Calu3 (cell line): ENCODE measurements at regions not wholly inside any gene's neighbourhood (a gene's known extent, or its start where the extent isn't known, plus 50 kb on each side); places are given as distances from the start of the nearest gene placed in this dataset.

ENCODE experiments used
- BruUV-seq: library from RNA; stranded (reverse); fragments of 400-500 nt; replicated peaks from 2 replicates; lab custom pipeline; 2021; lab: Mats Ljungman, UMichigan
- CTCF ChIA-PET: fragments of 300-600 bp; sonication (Branson Sonifier 250); formaldehyde crosslinking; loops from one replicate; lab custom pipeline; 2022; ENCODE audit warnings: antibody characterized with exemption; lab: Charles Lee
- DNase-seq: peaks from one replicate; pipeline ENCODE4 v3.0.0; 2022
- H3K27ac Mint-ChIP-seq: one replicate; pipeline ENCODE4 v1.8.0; 2022; ENCODE audit warnings: mixed read lengths; ENCODE audit not compliant: unreplicated experiment
- H3K27me3 Mint-ChIP-seq: one replicate; pipeline ENCODE4 v1.8.0; 2022; ENCODE audit warnings: mixed read lengths; ENCODE audit not compliant: unreplicated experiment
- H3K36me3 Mint-ChIP-seq: one replicate; pipeline ENCODE4 v1.8.0; 2022; ENCODE audit warnings: mild to moderate bottlenecking, moderate library complexity, mixed read lengths; ENCODE audit not compliant: insufficient read depth, unreplicated experiment
- H3K4me1 Mint-ChIP-seq: one replicate; pipeline ENCODE4 v1.8.0; 2022; ENCODE audit warnings: mild to moderate bottlenecking, low read depth, mixed read lengths; ENCODE audit not compliant: unreplicated experiment
- H3K4me3 Mint-ChIP-seq: one replicate; pipeline ENCODE4 v1.8.0; 2022; ENCODE audit warnings: mild to moderate bottlenecking, low read depth, moderate library complexity, mixed read lengths; ENCODE audit not compliant: unreplicated experiment
- H3K9me3 Mint-ChIP-seq: one replicate; pipeline ENCODE4 v1.8.0; 2022; ENCODE audit warnings: low read depth, mixed read lengths; ENCODE audit not compliant: unreplicated experiment
- intact Hi-C: fragments of 100-400 bp; cut with micrococcal nuclease; formaldehyde crosslinking; loops from one replicate; pipeline ENCODE4 v1.10.0; 2022; ENCODE audit not compliant: unreplicated experiment
- TF ChIP-seq, protein P1 (sequence below): fragments of 200-600 bp; IDR thresholded peaks from one replicate; pipeline ENCODE4 v1.8.0; 2022; ENCODE audit warnings: antibody characterized with exemption; ENCODE audit not compliant: unreplicated experiment

DNA sequence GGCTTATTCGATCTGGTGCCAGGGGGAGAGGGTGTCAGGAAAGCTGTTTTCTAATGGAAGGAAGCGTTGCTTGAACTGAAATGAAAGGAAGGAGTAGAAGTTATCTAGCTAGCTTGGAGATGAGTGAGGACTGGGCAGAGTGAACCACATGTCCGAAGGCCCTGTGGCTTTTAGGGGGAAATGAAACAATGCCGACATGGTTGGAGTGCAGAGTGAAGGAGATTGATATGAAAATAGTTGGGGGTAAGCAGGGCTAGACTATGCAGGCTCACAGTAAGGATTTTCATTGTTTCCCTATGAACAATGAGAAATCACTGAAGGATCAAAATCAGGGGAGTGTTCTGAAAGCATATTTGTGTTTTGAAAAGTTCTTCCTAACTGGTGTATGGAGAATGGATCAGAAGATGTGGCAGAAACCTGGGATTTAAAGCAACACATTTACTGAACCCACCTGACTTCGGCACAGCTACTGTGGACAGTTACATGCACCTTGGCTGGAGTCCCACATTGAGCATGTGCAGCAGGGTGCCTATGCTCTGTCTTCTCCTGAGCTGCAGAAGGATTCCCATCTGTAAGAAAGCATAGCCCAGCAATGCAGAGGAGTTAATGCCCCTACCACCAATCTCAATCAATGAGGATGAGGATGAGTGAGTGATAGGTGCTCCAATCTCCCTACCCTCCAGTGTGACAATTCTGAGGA, 144.4 kb upstream of the TBCA start:
- H3K36me3 Mint-ChIP-seq = no peaks in the 10 kb centered on the region
- no peaks in the 10 kb centered on the region for H3K9me3 Mint-ChIP-seq
- no peak overlapping the region for H3K4me3 Mint-ChIP-seq
- TF ChIP-seq, protein P1, sequence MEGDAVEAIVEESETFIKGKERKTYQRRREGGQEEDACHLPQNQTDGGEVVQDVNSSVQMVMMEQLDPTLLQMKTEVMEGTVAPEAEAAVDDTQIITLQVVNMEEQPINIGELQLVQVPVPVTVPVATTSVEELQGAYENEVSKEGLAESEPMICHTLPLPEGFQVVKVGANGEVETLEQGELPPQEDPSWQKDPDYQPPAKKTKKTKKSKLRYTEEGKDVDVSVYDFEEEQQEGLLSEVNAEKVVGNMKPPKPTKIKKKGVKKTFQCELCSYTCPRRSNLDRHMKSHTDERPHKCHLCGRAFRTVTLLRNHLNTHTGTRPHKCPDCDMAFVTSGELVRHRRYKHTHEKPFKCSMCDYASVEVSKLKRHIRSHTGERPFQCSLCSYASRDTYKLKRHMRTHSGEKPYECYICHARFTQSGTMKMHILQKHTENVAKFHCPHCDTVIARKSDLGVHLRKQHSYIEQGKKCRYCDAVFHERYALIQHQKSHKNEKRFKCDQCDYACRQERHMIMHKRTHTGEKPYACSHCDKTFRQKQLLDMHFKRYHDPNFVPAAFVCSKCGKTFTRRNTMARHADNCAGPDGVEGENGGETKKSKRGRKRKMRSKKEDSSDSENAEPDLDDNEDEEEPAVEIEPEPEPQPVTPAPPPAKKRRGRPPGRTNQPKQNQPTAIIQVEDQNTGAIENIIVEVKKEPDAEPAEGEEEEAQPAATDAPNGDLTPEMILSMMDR = no peak
- BruUV-seq = no TSS peak
- peaks cover 16% of the 10 kb centered on the region for H3K27me3 Mint-ChIP-seq
- intact Hi-C loops = no loop called here
- CTCF ChIA-PET = no interaction called here
- H3K4me1 Mint-ChIP-seq = no peaks in the 10 kb centered on the region
- DNase-seq = no peak
- H3K27ac Mint-ChIP-seq = no peak overlapping the region

DNA sequence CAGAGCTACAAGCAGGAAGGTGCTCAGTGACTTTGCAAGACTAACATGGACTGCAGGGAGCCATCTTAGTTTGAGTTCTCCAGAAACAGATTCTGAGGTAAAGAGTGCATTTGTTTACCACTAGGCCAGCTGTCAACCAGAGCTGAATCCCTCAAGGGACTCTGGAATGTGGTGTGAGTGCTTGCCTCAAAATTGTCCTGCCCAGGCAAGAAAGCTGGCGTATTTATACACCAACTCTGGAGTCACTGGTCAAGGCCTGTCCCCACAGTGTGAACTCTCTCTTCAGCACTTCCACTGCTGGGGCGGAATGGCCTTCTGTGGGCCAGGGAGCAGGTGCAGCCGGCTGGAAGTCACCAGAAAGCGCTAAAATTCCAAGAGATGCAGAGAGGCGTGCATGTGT, 139.2 kb upstream of the TBCA start:
- intact Hi-C loops = no loop called here
- Mint-ChIP-seq H3K4me3 (no peak overlapping the region), H3K36me3 (no peaks in the 10 kb centered on the region), H3K4me1 (no peaks in the 10 kb centered on the region), H3K27me3 (peaks cover 53% of the 10 kb centered on the region), H3K9me3 (peaks cover 3% of the 10 kb centered on the region), H3K27ac (no peak overlapping the region)
- BruUV-seq = no TSS peak
- CTCF ChIA-PET = no interaction called here
- TF ChIP-seq, protein P1 = no peak
- DNase-seq = no peak

GRCh38 chr5:77912721-77913120, 136.6 kb upstream of the TBCA start:
- BruUV-seq = no TSS peak
- peaks cover 66% of the 10 kb centered on the region for H3K27me3 Mint-ChIP-seq
- no peaks in the 10 kb centered on the region for H3K4me1 Mint-ChIP-seq
- CTCF ChIA-PET = no interaction called here
- TF ChIP-seq, protein P1 = no peak
- peaks cover 3% of the 10 kb centered on the region for H3K9me3 Mint-ChIP-seq
- DNase-seq = no peak
- no peak overlapping the region for H3K27ac Mint-ChIP-seq
- H3K36me3 Mint-ChIP-seq = no peaks in the 10 kb centered on the region
- no peak overlapping the region for H3K4me3 Mint-ChIP-seq
- intact Hi-C loops = no loop called here

- H3K4me1 Mint-ChIP-seq = no peaks in the 10 kb centered on the region
- no peaks in the 10 kb centered on the region for H3K36me3 Mint-ChIP-seq
- DNase-seq = no peak
- no TSS peak for BruUV-seq
- TF ChIP-seq, protein P1 = no peak
- peaks cover 84% of the 10 kb centered on the region for H3K27me3 Mint-ChIP-seq
- CTCF ChIA-PET = no interaction called here
- intact Hi-C loops = no loop called here
- no peak overlapping the region for H3K27ac Mint-ChIP-seq
- H3K4me3 Mint-ChIP-seq = no peak overlapping the region
- peaks cover 3% of the 10 kb centered on the region for H3K9me3 Mint-ChIP-seq
Observed at GRCh38 chr5:77910602-77911188, 134.6 kb upstream of the TBCA start.
